ENCODE measurements at regions not wholly inside any gene's neighbourhood (a gene's known extent, or its start where the extent isn't known, plus 50 kb on each side); places are given as distances from the start of the nearest gene placed in this dataset.
A peak's percentile ranks its signal among the peaks of the same experiment; 100 is the strongest.

GRCh38 chr7:22587322-22587721 lies 87.3 kb upstream of the STEAP1B start:
- H3K9ac ChIP-seq (ENCODE audit: low read depth, low read length) = no peak overlapping the region
- H3K4me3 ChIP-seq (ENCODE audit: low read depth, low read length) = no peak overlapping the region
- H3K27ac ChIP-seq (ENCODE audit: low read depth, low read length) = peak overlapping the region; percentile 31
- H3K27me3 ChIP-seq (ENCODE audit: control insufficient read depth, insufficient read depth, low read length) = no peaks in the 10 kb centered on the region
- H3K4me1 ChIP-seq (ENCODE audit: control insufficient read depth, insufficient read depth, low read length) = peaks cover 46% of the 10 kb centered on the region
- no peaks in the 10 kb centered on the region for H3K9me3 ChIP-seq (ENCODE audit: control insufficient read depth, insufficient read depth, low read length)
- no peaks in the 10 kb centered on the region for H3K36me3 ChIP-seq (ENCODE audit: control insufficient read depth, insufficient read depth, low read length)

- Histone ChIP-seq H3K4me3 (ENCODE audit: low read depth, low read length) (no peak overlapping the region), H3K27ac (ENCODE audit: low read depth, low read length) (peak overlapping the region; percentile 58), H3K4me1 (ENCODE audit: control insufficient read depth, insufficient read depth, low read length) (peaks cover 46% of the 10 kb centered on the region), H3K9ac (ENCODE audit: low read depth, low read length) (no peak overlapping the region), H3K27me3 (ENCODE audit: control insufficient read depth, insufficient read depth, low read length) (no peaks in the 10 kb centered on the region), H3K9me3 (ENCODE audit: control insufficient read depth, insufficient read depth, low read length) (no peaks in the 10 kb centered on the region), H3K36me3 (ENCODE audit: control insufficient read depth, insufficient read depth, low read length) (no peaks in the 10 kb centered on the region)
These were observed 86.8 kb upstream of the STEAP1B start for GRCh38 chr7:22586786-22587140.

- Histone ChIP-seq H3K36me3 (ENCODE audit: control insufficient read depth, insufficient read depth, low read length) (no peaks in the 10 kb centered on the region), H3K4me3 (ENCODE audit: low read depth, low read length) (no peak overlapping the region), H3K27me3 (ENCODE audit: control insufficient read depth, insufficient read depth, low read length) (no peaks in the 10 kb centered on the region), H3K27ac (ENCODE audit: low read depth, low read length) (peak overlapping the region; percentile 58), H3K4me1 (ENCODE audit: control insufficient read depth, insufficient read depth, low read length) (peaks cover 46% of the 10 kb centered on the region), H3K9ac (ENCODE audit: low read depth, low read length) (no peak overlapping the region), H3K9me3 (ENCODE audit: control insufficient read depth, insufficient read depth, low read length) (no peaks in the 10 kb centered on the region)
These were observed 86.3 kb upstream of the STEAP1B start for GRCh38 chr7:22586101-22586785.

- Histone ChIP-seq H3K36me3 (ENCODE audit: control insufficient read depth, insufficient read depth, low read length) (no peaks in the 10 kb centered on the region), H3K27ac (ENCODE audit: low read depth, low read length) (no peak overlapping the region), H3K9me3 (ENCODE audit: control insufficient read depth, insufficient read depth, low read length) (no peaks in the 10 kb centered on the region), H3K4me1 (ENCODE audit: control insufficient read depth, insufficient read depth, low read length) (peaks cover 28% of the 10 kb centered on the region), H3K9ac (ENCODE audit: low read depth, low read length) (no peak overlapping the region), H3K27me3 (ENCODE audit: control insufficient read depth, insufficient read depth, low read length) (no peaks in the 10 kb centered on the region), H3K4me3 (ENCODE audit: low read depth, low read length) (no peak overlapping the region)
These were observed 84.2 kb upstream of the STEAP1B start for GRCh38 chr7:22584179-22584578.

GRCh38 chr7:22582863-22583622 lies 83.1 kb upstream of the STEAP1B start:
- no peak overlapping the region for H3K4me3 ChIP-seq (ENCODE audit: low read depth, low read length)
- no peaks in the 10 kb centered on the region for H3K27me3 ChIP-seq (ENCODE audit: control insufficient read depth, insufficient read depth, low read length)
- H3K36me3 ChIP-seq (ENCODE audit: control insufficient read depth, insufficient read depth, low read length) = no peaks in the 10 kb centered on the region
- no peaks in the 10 kb centered on the region for H3K9me3 ChIP-seq (ENCODE audit: control insufficient read depth, insufficient read depth, low read length)
- no peak overlapping the region for H3K27ac ChIP-seq (ENCODE audit: low read depth, low read length)
- H3K9ac ChIP-seq (ENCODE audit: low read depth, low read length) = no peak overlapping the region
- peaks cover 24% of the 10 kb centered on the region for H3K4me1 ChIP-seq (ENCODE audit: control insufficient read depth, insufficient read depth, low read length)

GRCh38 chr7:22581099-22581498 lies 81.1 kb upstream of the STEAP1B start:
- peaks cover 11% of the 10 kb centered on the region for H3K4me1 ChIP-seq (ENCODE audit: control insufficient read depth, insufficient read depth, low read length)
- H3K9me3 ChIP-seq (ENCODE audit: control insufficient read depth, insufficient read depth, low read length) = no peaks in the 10 kb centered on the region
- H3K36me3 ChIP-seq (ENCODE audit: control insufficient read depth, insufficient read depth, low read length) = no peaks in the 10 kb centered on the region
- H3K27ac ChIP-seq (ENCODE audit: low read depth, low read length) = no peak overlapping the region
- H3K27me3 ChIP-seq (ENCODE audit: control insufficient read depth, insufficient read depth, low read length) = no peaks in the 10 kb centered on the region
- no peak overlapping the region for H3K4me3 ChIP-seq (ENCODE audit: low read depth, low read length)
- no peak overlapping the region for H3K9ac ChIP-seq (ENCODE audit: low read depth, low read length)

- Histone ChIP-seq H3K4me1 (ENCODE audit: control insufficient read depth, insufficient read depth, low read length) (peaks cover 11% of the 10 kb centered on the region), H3K27me3 (ENCODE audit: control insufficient read depth, insufficient read depth, low read length) (no peaks in the 10 kb centered on the region), H3K9me3 (ENCODE audit: control insufficient read depth, insufficient read depth, low read length) (no peaks in the 10 kb centered on the region), H3K4me3 (ENCODE audit: low read depth, low read length) (no peak overlapping the region), H3K9ac (ENCODE audit: low read depth, low read length) (no peak overlapping the region), H3K36me3 (ENCODE audit: control insufficient read depth, insufficient read depth, low read length) (no peaks in the 10 kb centered on the region), H3K27ac (ENCODE audit: low read depth, low read length) (no peak overlapping the region)
These were observed 80.0 kb upstream of the STEAP1B start for GRCh38 chr7:22579961-22580360.

- no peak overlapping the region for H3K4me3 ChIP-seq (ENCODE audit: low read depth, low read length)
These were observed 78.2 kb upstream of the STEAP1B start for GRCh38 chr7:22578007-22578733.

GRCh38 chr7:22577470-22578001 lies 77.5 kb upstream of the STEAP1B start:
- Histone ChIP-seq H3K27ac (ENCODE audit: low read depth, low read length) (no peak overlapping the region), H3K9me3 (ENCODE audit: control insufficient read depth, insufficient read depth, low read length) (no peaks in the 10 kb centered on the region), H3K4me3 (ENCODE audit: low read depth, low read length) (no peak overlapping the region), H3K9ac (ENCODE audit: low read depth, low read length) (no peak overlapping the region), H3K4me1 (ENCODE audit: control insufficient read depth, insufficient read depth, low read length) (peaks cover under 1% of the 10 kb centered on the region; the same call in 1 of the 2 replicates), H3K36me3 (ENCODE audit: control insufficient read depth, insufficient read depth, low read length) (no peaks in the 10 kb centered on the region), H3K27me3 (ENCODE audit: control insufficient read depth, insufficient read depth, low read length) (no peaks in the 10 kb centered on the region)

More at GRCh38 chr7:22578007-22578733, 78.2 kb upstream of the STEAP1B start:
- Histone ChIP-seq H3K9ac (ENCODE audit: low read depth, low read length) (no peak overlapping the region), H3K36me3 (ENCODE audit: control insufficient read depth, insufficient read depth, low read length) (no peaks in the 10 kb centered on the region), H3K27ac (ENCODE audit: low read depth, low read length) (no peak overlapping the region), H3K9me3 (ENCODE audit: control insufficient read depth, insufficient read depth, low read length) (no peaks in the 10 kb centered on the region), H3K4me1 (ENCODE audit: control insufficient read depth, insufficient read depth, low read length) (peaks cover 7% of the 10 kb centered on the region), H3K27me3 (ENCODE audit: control insufficient read depth, insufficient read depth, low read length) (no peaks in the 10 kb centered on the region)

- H3K36me3 ChIP-seq (ENCODE audit: control insufficient read depth, insufficient read depth, low read length) = no peaks in the 10 kb centered on the region
- no peak overlapping the region for H3K4me3 ChIP-seq (ENCODE audit: low read depth, low read length)
- no peaks in the 10 kb centered on the region for H3K4me1 ChIP-seq (ENCODE audit: control insufficient read depth, insufficient read depth, low read length)
- H3K27ac ChIP-seq (ENCODE audit: low read depth, low read length) = no peak overlapping the region
- no peak overlapping the region for H3K9ac ChIP-seq (ENCODE audit: low read depth, low read length)
- no peaks in the 10 kb centered on the region for H3K27me3 ChIP-seq (ENCODE audit: control insufficient read depth, insufficient read depth, low read length)
- no peaks in the 10 kb centered on the region for H3K9me3 ChIP-seq (ENCODE audit: control insufficient read depth, insufficient read depth, low read length)
These were observed 76.9 kb upstream of the STEAP1B start for GRCh38 chr7:22576612-22577469.
